ENCODE measurements at regions not wholly inside any gene's neighbourhood (a gene's known extent, or its start where the extent isn't known, plus 50 kb on each side); places are given as distances from the start of the nearest gene placed in this dataset.

DNA sequence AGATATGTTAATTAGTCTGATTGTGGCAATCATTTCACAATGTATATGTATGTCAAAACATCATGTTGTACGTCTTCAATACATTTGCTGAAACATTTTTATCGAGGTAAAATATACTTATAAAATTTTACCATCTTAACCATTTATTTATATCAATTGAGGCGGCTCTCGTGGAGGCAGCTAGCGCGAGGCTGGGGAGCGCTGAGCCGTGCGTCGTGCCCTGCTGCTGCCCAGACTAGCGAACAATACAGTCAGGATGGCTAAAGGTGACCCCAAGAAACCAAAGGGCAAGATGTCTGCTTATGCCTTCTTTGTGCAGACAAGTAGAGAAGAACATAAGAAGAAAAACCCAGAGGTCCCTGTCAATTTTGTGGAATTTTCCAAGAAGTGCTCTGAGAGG, 202.5 kb upstream of the PBX1 start:
- WGBS (ENCODE audit: insufficient coverage, insufficient replicate concordance, low lambda C conversion rate, missing lambda C conversion rate), result 69% methylated on average over 11 of the region's 11 CpGs
- Histone ChIP-seq H3K36me3 (ENCODE audit: control insufficient read depth in 2 of 2, insufficient read depth in 2 of 2, low read length in 1 of 2) (no peaks in the 10 kb centered on the region), H4K20me1 (ENCODE audit: control insufficient read depth, insufficient read depth) (no peaks in the 10 kb centered on the region), H3K9me3 (replicated peaks; ENCODE audit: control insufficient read depth, insufficient read depth, low read length) (no peaks in the 10 kb centered on the region), H3K79me2 (ENCODE audit: control insufficient read depth, insufficient read depth, low read length) (no peaks in the 10 kb centered on the region), H3K27me3 (replicated peaks in 1 of 2; ENCODE audit: control insufficient read depth in 2 of 2, insufficient read depth in 2 of 2, low read length in 1 of 2) (no peaks in the 10 kb centered on the region), H3K4me1 (ENCODE audit: control insufficient read depth, insufficient read depth, low read length) (no peaks in the 10 kb centered on the region), H3K27ac (ENCODE audit: control insufficient read depth, insufficient read depth) (no peak overlapping the region), H2AFZ (ENCODE audit: control insufficient read depth, low read depth, low read length) (no peak overlapping the region), H3K4me3 (no peak overlapping the region), H3K4me2 (ENCODE audit: control insufficient read depth, insufficient read depth) (no peak overlapping the region), H3K9ac (ENCODE audit: control insufficient read depth, insufficient read depth, low read length) (no peak overlapping the region)
- ChIA-PET CTCF (no interaction called here), POLR2A (no interaction called here), RAD21 (ENCODE audit: unreplicated experiment) (no interaction called here), SMC1A (ENCODE audit: uncharacterized antibody, unreplicated experiment) (no interaction called here)
- in situ Hi-C loops (cut with MboI) (no loop called here), intact Hi-C loops (cut with micrococcal nuclease; ENCODE audit: unreplicated experiment) (no loop called here)
- TF ChIP-seq FOXM1 (IDR thresholded peaks at IDR 0.05; ENCODE audit: low read depth, low read length), result no peak
- TF ChIP-seq ZNF384 (IDR thresholded peaks at IDR 0.05; ENCODE audit: borderline replicate concordance, low read depth, low read length), result no peak
- no peak for TF ChIP-seq YY1 (IDR thresholded peaks at IDR 0.05; ENCODE audit: low read depth, low read length)
- TF ChIP-seq, protein P1, sequence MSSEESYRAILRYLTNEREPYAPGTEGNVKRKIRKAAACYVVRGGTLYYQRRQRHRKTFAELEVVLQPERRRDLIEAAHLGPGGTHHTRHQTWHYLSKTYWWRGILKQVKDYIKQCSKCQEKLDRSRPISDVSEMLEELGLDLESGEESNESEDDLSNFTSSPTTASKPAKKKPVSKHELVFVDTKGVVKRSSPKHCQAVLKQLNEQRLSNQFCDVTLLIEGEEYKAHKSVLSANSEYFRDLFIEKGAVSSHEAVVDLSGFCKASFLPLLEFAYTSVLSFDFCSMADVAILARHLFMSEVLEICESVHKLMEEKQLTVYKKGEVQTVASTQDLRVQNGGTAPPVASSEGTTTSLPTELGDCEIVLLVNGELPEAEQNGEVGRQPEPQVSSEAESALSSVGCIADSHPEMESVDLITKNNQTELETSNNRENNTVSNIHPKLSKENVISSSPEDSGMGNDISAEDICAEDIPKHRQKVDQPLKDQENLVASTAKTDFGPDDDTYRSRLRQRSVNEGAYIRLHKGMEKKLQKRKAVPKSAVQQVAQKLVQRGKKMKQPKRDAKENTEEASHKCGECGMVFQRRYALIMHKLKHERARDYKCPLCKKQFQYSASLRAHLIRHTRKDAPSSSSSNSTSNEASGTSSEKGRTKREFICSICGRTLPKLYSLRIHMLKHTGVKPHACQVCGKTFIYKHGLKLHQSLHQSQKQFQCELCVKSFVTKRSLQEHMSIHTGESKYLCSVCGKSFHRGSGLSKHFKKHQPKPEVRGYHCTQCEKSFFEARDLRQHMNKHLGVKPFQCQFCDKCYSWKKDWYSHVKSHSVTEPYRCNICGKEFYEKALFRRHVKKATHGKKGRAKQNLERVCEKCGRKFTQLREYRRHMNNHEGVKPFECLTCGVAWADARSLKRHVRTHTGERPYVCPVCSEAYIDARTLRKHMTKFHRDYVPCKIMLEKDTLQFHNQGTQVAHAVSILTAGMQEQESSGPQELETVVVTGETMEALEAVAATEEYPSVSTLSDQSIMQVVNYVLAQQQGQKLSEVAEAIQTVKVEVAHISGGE (CRISPR knock-in tag; IDR thresholded peaks at IDR 0.05), result no peak
- TF ChIP-seq ZSCAN29 (IDR thresholded peaks at IDR 0.05), result no peak
- TF ChIP-seq CBX3 (IDR thresholded peaks at IDR 0.05; ENCODE audit: borderline replicate concordance, low read depth), result no peak
- TF ChIP-seq, protein P2, sequence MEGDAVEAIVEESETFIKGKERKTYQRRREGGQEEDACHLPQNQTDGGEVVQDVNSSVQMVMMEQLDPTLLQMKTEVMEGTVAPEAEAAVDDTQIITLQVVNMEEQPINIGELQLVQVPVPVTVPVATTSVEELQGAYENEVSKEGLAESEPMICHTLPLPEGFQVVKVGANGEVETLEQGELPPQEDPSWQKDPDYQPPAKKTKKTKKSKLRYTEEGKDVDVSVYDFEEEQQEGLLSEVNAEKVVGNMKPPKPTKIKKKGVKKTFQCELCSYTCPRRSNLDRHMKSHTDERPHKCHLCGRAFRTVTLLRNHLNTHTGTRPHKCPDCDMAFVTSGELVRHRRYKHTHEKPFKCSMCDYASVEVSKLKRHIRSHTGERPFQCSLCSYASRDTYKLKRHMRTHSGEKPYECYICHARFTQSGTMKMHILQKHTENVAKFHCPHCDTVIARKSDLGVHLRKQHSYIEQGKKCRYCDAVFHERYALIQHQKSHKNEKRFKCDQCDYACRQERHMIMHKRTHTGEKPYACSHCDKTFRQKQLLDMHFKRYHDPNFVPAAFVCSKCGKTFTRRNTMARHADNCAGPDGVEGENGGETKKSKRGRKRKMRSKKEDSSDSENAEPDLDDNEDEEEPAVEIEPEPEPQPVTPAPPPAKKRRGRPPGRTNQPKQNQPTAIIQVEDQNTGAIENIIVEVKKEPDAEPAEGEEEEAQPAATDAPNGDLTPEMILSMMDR (IDR thresholded peaks at IDR 0.05 in 2 of 3, conservative IDR thresholded peaks at IDR 0.05 in 1 of 3; ENCODE audit: control insufficient read depth in 2 of 3, extremely low read depth in 1 of 3, insufficient read depth in 1 of 3, low read depth in 3 of 3, low read length in 3 of 3), result no peak
- TF ChIP-seq RCOR1 (conservative IDR thresholded peaks at IDR 0.05; ENCODE audit: low read depth, low read length), result no peak
- TF ChIP-seq, protein P3, sequence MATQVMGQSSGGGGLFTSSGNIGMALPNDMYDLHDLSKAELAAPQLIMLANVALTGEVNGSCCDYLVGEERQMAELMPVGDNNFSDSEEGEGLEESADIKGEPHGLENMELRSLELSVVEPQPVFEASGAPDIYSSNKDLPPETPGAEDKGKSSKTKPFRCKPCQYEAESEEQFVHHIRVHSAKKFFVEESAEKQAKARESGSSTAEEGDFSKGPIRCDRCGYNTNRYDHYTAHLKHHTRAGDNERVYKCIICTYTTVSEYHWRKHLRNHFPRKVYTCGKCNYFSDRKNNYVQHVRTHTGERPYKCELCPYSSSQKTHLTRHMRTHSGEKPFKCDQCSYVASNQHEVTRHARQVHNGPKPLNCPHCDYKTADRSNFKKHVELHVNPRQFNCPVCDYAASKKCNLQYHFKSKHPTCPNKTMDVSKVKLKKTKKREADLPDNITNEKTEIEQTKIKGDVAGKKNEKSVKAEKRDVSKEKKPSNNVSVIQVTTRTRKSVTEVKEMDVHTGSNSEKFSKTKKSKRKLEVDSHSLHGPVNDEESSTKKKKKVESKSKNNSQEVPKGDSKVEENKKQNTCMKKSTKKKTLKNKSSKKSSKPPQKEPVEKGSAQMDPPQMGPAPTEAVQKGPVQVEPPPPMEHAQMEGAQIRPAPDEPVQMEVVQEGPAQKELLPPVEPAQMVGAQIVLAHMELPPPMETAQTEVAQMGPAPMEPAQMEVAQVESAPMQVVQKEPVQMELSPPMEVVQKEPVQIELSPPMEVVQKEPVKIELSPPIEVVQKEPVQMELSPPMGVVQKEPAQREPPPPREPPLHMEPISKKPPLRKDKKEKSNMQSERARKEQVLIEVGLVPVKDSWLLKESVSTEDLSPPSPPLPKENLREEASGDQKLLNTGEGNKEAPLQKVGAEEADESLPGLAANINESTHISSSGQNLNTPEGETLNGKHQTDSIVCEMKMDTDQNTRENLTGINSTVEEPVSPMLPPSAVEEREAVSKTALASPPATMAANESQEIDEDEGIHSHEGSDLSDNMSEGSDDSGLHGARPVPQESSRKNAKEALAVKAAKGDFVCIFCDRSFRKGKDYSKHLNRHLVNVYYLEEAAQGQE (IDR thresholded peaks at IDR 0.05; ENCODE audit: low read depth, low read length), result no peak
- no peak for TF ChIP-seq NBN (IDR thresholded peaks at IDR 0.05)
- no peak for TF ChIP-seq PAX8 (IDR thresholded peaks at IDR 0.05)
- TF ChIP-seq CREM (IDR thresholded peaks at IDR 0.05; ENCODE audit: low read depth), result no peak
- TF ChIP-seq TCF12 (IDR thresholded peaks at IDR 0.05; ENCODE audit: low read depth, low read length), result no peak
- TF ChIP-seq HDAC6 (IDR thresholded peaks at IDR 0.05; ENCODE audit: unreplicated experiment), result no peak
- BruUV-seq (replicated peaks), result no TSS peak
- no peak for DNase-seq (ENCODE audit: low read depth, low spot score)
- no peak for FAIRE-seq
- ATAC-seq, result no peak
